ENCODE measurements at regions not wholly inside any gene's neighbourhood (a gene's known extent, or its start where the extent isn't known, plus 50 kb on each side); places are given as distances from the start of the nearest gene placed in this dataset.

- no peak for ATAC-seq
- intact Hi-C loops (cut with DNase I), result loop anchor here (5.0 kb wide), 1 partner anchor 89 kb away; the partner anchor contains the start of gene ARID1B
- WGBS, 2 donors, result 4 to 9% methylated on average over 22 of the region's 22 CpGs
- DNase-seq, result peak; percentile 21 to 40 (median 32)
- Histone ChIP-seq H3K27ac (peak overlapping the region; percentile 88 to 99 (median 95)), H3K36me3 (replicated peaks in 1 of 2; ENCODE audit: insufficient read depth in 1 of 2, low read depth in 2 of 2) (no peaks in the 10 kb centered on the region), H3K4me1 (peaks cover 17% of the 10 kb centered on the region), H3K9me3 (no peaks in the 10 kb centered on the region), H3K27me3 (no peaks in the 10 kb centered on the region), H3K4me3 (peak overlapping the region; percentile 43 to 66)
- TF ChIP-seq, protein P1, sequence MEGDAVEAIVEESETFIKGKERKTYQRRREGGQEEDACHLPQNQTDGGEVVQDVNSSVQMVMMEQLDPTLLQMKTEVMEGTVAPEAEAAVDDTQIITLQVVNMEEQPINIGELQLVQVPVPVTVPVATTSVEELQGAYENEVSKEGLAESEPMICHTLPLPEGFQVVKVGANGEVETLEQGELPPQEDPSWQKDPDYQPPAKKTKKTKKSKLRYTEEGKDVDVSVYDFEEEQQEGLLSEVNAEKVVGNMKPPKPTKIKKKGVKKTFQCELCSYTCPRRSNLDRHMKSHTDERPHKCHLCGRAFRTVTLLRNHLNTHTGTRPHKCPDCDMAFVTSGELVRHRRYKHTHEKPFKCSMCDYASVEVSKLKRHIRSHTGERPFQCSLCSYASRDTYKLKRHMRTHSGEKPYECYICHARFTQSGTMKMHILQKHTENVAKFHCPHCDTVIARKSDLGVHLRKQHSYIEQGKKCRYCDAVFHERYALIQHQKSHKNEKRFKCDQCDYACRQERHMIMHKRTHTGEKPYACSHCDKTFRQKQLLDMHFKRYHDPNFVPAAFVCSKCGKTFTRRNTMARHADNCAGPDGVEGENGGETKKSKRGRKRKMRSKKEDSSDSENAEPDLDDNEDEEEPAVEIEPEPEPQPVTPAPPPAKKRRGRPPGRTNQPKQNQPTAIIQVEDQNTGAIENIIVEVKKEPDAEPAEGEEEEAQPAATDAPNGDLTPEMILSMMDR (IDR thresholded peaks at IDR 0.05), result no peak
- TF ChIP-seq POLR2A (IDR thresholded peaks at IDR 0.05), result peak in 1 of 3 donors; percentile 14
Measured at GRCh38 chr6:156687789-156688619, 89.2 kb upstream of the ARID1B start.

- TF ChIP-seq POLR2A (IDR thresholded peaks at IDR 0.05), result peak; percentile 86 to 96 (median 96)
- TF ChIP-seq, protein P1 (IDR thresholded peaks at IDR 0.05), result peak in 1 of 7 experiments; percentile 15
- no peaks in the 10 kb centered on the region for H3K9me3 ChIP-seq
- peak overlapping the region; percentile 46 to 66 for H3K4me3 ChIP-seq
- no peaks in the 10 kb centered on the region for H3K27me3 ChIP-seq
- WGBS, 2 donors, result 0% methylated on average over 41 to 75 of the region's 105 CpGs
- DNase-seq, result peak; percentile 91 to 93 (median 91)
- peak; percentile 91 for ATAC-seq
- intact Hi-C loops (cut with DNase I), result loop anchor here (5.0 kb wide), 1 partner anchor 90 kb away; the partner anchor contains the start of gene ARID1B
- H3K27ac ChIP-seq, result peak overlapping the region; percentile 91 to 99 (median 98)
- peaks cover 17% of the 10 kb centered on the region for H3K4me1 ChIP-seq
- no peaks in the 10 kb centered on the region for H3K36me3 ChIP-seq (replicated peaks in 1 of 2; ENCODE audit: insufficient read depth in 1 of 2, low read depth in 2 of 2)
Measured at GRCh38 chr6:156686995-156687788, 90.0 kb upstream of the ARID1B start.

DNA sequence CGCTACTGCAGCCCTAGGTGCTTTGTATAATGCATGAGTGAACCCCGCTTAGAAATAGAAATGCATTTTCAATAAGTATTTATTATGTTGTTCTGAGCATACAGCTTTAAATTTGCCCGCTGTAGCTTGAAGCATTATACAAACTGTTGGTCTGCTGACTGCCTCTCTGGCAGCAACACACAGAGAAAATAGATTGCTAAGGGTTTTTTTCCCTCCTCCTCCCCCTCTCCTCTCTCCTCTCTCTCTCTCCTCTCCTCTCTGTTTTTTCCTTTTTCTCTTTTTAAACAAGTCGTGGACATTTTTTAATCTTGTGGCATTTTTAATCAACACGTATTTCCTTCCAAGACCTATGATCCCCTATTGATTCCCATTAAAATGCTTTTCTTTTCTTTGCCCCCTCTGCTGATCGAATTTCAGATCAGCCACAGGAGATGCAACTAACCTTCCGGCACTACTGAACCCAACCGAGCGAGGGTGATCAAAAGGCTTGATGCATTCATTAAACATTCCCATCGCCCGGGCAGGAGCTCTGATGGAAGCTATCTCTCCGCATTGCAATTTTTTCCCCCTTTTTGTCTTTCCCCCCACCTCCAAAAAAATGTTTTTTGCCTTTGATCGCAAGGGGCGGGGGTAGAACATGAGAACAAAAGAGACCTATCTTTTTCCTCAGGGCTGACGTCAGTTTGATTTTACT lies 90.7 kb upstream of the ARID1B start:
- Histone ChIP-seq H3K27ac (peak overlapping the region; percentile 91 to 99 (median 98)), H3K27me3 (no peaks in the 10 kb centered on the region), H3K4me3 (peak overlapping the region; percentile 44 to 46), H3K4me1 (peaks cover 17% of the 10 kb centered on the region), H3K9me3 (no peaks in the 10 kb centered on the region), H3K36me3 (replicated peaks in 1 of 2; ENCODE audit: insufficient read depth in 1 of 2, low read depth in 2 of 2) (no peaks in the 10 kb centered on the region)
- DNase-seq (peak; percentile 48 to 64 (median 58)), ATAC-seq (peak; percentile 45)
- intact Hi-C loops (cut with DNase I), result loop anchor here (5.0 kb wide), 1 partner anchor 91 kb away; the partner anchor contains the start of gene ARID1B
- WGBS, 2 donors, result 0 to 1% methylated on average over 15 of the region's 15 CpGs
- no peak for TF ChIP-seq POLR2A (IDR thresholded peaks at IDR 0.05)
- TF ChIP-seq, protein P1 (IDR thresholded peaks at IDR 0.05), result peak; percentile 15 to 90 (median 47)

DNA sequence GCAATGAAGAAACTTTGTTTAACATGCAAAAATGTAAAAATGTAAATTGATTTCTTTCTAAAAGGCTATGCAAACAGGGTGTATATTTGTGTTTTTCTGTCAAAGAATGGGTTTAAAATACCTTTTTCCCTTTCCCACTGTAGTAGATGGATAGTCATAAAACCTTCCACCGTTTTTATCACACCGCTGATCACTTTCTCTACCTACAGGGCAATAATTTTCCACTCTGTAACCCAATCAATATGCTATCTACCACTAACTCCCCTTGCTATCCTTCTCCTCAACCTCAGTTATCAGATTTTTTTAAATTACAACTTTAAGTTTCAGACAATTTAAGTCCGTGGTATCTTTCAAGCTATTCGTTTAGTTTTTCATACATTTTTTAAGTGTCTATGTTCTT lies 91.4 kb upstream of the ARID1B start:
- DNase-seq (no peak), ATAC-seq (no peak)
- intact Hi-C loops (cut with DNase I), result loop anchor here (5.0 kb wide), 1 partner anchor 91 kb away; the partner anchor contains the start of gene ARID1B
- no peaks in the 10 kb centered on the region for H3K27me3 ChIP-seq
- WGBS, 2 donors, result 2 to 9% methylated on average over 4 of the region's 4 CpGs
- TF ChIP-seq POLR2A (IDR thresholded peaks at IDR 0.05), result no peak
- TF ChIP-seq, protein P1 (IDR thresholded peaks at IDR 0.05), result no peak
- H3K4me3 ChIP-seq, result no peak overlapping the region
- H3K4me1 ChIP-seq, result peaks cover 17% of the 10 kb centered on the region
- no peaks in the 10 kb centered on the region for H3K9me3 ChIP-seq
- no peaks in the 10 kb centered on the region for H3K36me3 ChIP-seq (replicated peaks in 1 of 2; ENCODE audit: insufficient read depth in 1 of 2, low read depth in 2 of 2)
- H3K27ac ChIP-seq, result peak overlapping the region; percentile 91 to 99 (median 98)

All from body of pancreas (tissue), 4 donors.